ENCODE measurements at regions not wholly inside any gene's neighbourhood (a gene's known extent, or its start where the extent isn't known, plus 50 kb on each side); places are given as distances from the start of the nearest gene placed in this dataset.

DNA sequence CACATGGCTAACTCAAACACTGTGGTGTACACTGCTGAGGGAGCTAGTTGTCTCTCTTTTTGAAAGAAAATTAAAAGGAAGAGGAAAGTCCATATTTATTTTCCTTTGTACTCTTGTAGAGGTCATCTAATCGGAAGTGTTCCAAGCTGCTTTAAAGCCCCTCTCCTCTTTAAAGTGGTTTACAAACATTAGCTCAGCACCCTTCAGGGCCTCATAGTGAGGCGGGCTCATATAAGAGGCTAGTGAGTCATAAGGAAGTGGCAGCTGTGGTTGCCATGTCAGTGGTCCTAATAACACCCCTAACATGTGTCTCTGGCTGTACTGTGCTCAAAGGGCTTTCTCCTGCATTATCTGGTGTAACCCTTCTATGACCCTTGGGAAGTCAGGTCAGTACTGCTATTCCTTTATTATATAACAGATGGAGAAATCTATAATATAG is 104.4 kb upstream of the SERBP1 start:
- H2AFZ ChIP-seq (ENCODE audit: low read length), result no peak overlapping the region
- TF ChIP-seq CREB1 (IDR thresholded peaks at IDR 0.05), result no peak
- TF ChIP-seq RXRA (IDR thresholded peaks at IDR 0.05; ENCODE audit: insufficient read depth, low read depth, low read length), result no peak
- TF ChIP-seq YY1 (IDR thresholded peaks at IDR 0.05; ENCODE audit: low read depth, low read length), result no peak
- no peak for TF ChIP-seq JUN (IDR thresholded peaks at IDR 0.05; ENCODE audit: low read depth, low read length)
- TF ChIP-seq BRCA1 (IDR thresholded peaks at IDR 0.05; ENCODE audit: low read depth, low read length), result no peak
- no peak for TF ChIP-seq SIRT6 (IDR thresholded peaks at IDR 0.05; ENCODE audit: low read length)
- no peak for TF ChIP-seq HDAC6 (IDR thresholded peaks at IDR 0.05; ENCODE audit: low read depth, low read length)
- TF ChIP-seq SUZ12 (IDR thresholded peaks at IDR 0.05; ENCODE audit: low read length), result no peak
- TF ChIP-seq POLR2A (IDR thresholded peaks at IDR 0.05; ENCODE audit: control extremely low read depth in 1 of 2, low read depth in 2 of 2, low read length in 2 of 2), result no peak
- TF ChIP-seq SAP30 (IDR thresholded peaks at IDR 0.05; ENCODE audit: insufficient read depth, insufficient replicate concordance, low read length), result no peak
- TF ChIP-seq KDM4A (IDR thresholded peaks at IDR 0.05; ENCODE audit: low read depth, low read length, severe bottlenecking), result no peak
- TF ChIP-seq TAF7 (optimal IDR thresholded peaks at IDR 0.05; ENCODE audit: borderline replicate concordance, low read depth, low read length), result no peak
- TF ChIP-seq TAF1 (IDR thresholded peaks at IDR 0.05; ENCODE audit: low read depth, low read length), result no peak
- no peak for TF ChIP-seq TEAD4 (IDR thresholded peaks at IDR 0.05; ENCODE audit: low read depth, low read length)

More for the DNA sequence above, 104.4 kb upstream of the SERBP1 start:
- Histone ChIP-seq H3K27ac (ENCODE audit: low read depth, low read length) (no peak overlapping the region), H3K79me2 (ENCODE audit: control insufficient read depth in 1 of 2, insufficient read depth in 2 of 2, low read length in 2 of 2) (no peaks in the 10 kb centered on the region), H4K91ac (replicated peaks; ENCODE audit: insufficient read length, low read length) (no peak overlapping the region), H3K23ac (ENCODE audit: insufficient read length) (no peak overlapping the region), H3K56ac (replicated peaks; ENCODE audit: insufficient read length, low read depth, low read length) (no peak overlapping the region), H3K79me1 (ENCODE audit: low read depth, low read length) (no peaks in the 10 kb centered on the region), H4K5ac (ENCODE audit: insufficient read length, low read depth, low read length) (no peak overlapping the region), H3K14ac (ENCODE audit: insufficient read length) (no peak overlapping the region), H2BK5ac (ENCODE audit: low read depth, low read length) (no peak overlapping the region), H2BK120ac (replicated peaks; ENCODE audit: low read depth, low read length) (no peak overlapping the region), H2BK20ac (ENCODE audit: low read length) (no peak overlapping the region), H3K4me3 (ENCODE audit: extremely low read depth in 1 of 4, insufficient read depth in 2 of 4, low read depth in 3 of 4, low read length in 4 of 4) (no peak overlapping the region), H3K9ac (replicated peaks in 1 of 4; ENCODE audit: extremely low read depth in 1 of 4, low read depth in 3 of 4, low read length in 3 of 4) (no peak overlapping the region), H3K23me2 (ENCODE audit: low read depth, low read length) (no peaks in the 10 kb centered on the region), H3K27me3 (replicated peaks in 1 of 4; ENCODE audit: control insufficient read depth in 3 of 4, extremely low read depth in 1 of 4, insufficient read depth in 3 of 4, low read length in 3 of 4) (no peaks in the 10 kb centered on the region), H3K4me1 (replicated peaks in 1 of 4; ENCODE audit: control insufficient read depth in 3 of 4, insufficient read depth in 4 of 4, low read length in 3 of 4) (no peaks in the 10 kb centered on the region), H3K18ac (ENCODE audit: extremely low read depth, low read length) (no peak overlapping the region), H2BK12ac (ENCODE audit: low read depth, low read length) (no peak overlapping the region), H4K20me1 (replicated peaks in 1 of 2; ENCODE audit: control insufficient read depth in 1 of 2, insufficient read depth in 2 of 2, low read length in 2 of 2) (no peaks in the 10 kb centered on the region), H2BK15ac (ENCODE audit: low read length) (no peak overlapping the region), H3K36me3 (ENCODE audit: control insufficient read depth in 2 of 4, insufficient read depth in 4 of 4, low read length in 3 of 4) (no peaks in the 10 kb centered on the region), H3K4me2 (ENCODE audit: insufficient read depth in 1 of 2, low read depth in 2 of 2, low read length in 2 of 2) (no peak overlapping the region), H3K9me3 (ENCODE audit: insufficient read depth in 2 of 2, low read depth in 1 of 2, low read length in 1 of 2) (no peaks in the 10 kb centered on the region), H3K4ac (replicated peaks; ENCODE audit: insufficient read length, low read depth, low read length) (no peak overlapping the region), H4K8ac (ENCODE audit: extremely low read depth, insufficient read depth, low read length) (no peak overlapping the region), H2AK5ac (ENCODE audit: low read depth, low read length) (no peak overlapping the region)
- ChIA-PET CTCF (ENCODE audit: partially characterized antibody) (interaction anchor here (0.5 to 10.6 kb wide), 36 partner anchors 10 to 890 kb away, joined by 3 to 214 read pairs (median 6); partner anchors contain the start of gene GADD45A), POLR2A (ENCODE audit: partially characterized antibody) (no interaction called here)
- WGBS, 2 experiments (ENCODE audit: extremely low coverage in 1 of 2, insufficient coverage in 1 of 2, insufficient read length in 1 of 2, insufficient replicate concordance in 2 of 2, low coverage in 1 of 2, low lambda C conversion rate in 2 of 2, missing lambda C conversion rate in 1 of 2), result 85% methylated on average over 2 of the region's 2 CpGs; no CpG with 5 or more reads in 1 of the 2 experiments
- FAIRE-seq (no peak), DNase-seq (ENCODE audit: low read depth in 1 of 2, low spot score in 2 of 2) (no peak)

Data from H1 (cell line).